K562 (cell line): ENCODE measurements at regions not wholly inside any gene's neighbourhood (a gene's known extent, or its start where the extent isn't known, plus 50 kb on each side); places are given as distances from the start of the nearest gene placed in this dataset.

Experiments used
- JUN ChIP-seq, 2 experiments: sonication (generic) in 1 of 2; formaldehyde crosslinking in 1 of 2; IDR thresholded peaks; 2 replicates each; pipeline versions ENCODE4 v1.6.1 to v1.8.0; 2012 to 2022; ENCODE audit warnings: borderline replicate concordance in 2 of 2, mild to moderate bottlenecking in 2 of 2, improper control_type of control experiment in 1 of 2, low read depth in 1 of 2, low read length in 1 of 2, missing genetic modification reagents in 1 of 2
- SP1 ChIP-seq: sonication (generic); formaldehyde crosslinking; IDR thresholded peaks from 2 replicates; pipeline ENCODE4 v1.8.1; 2022; ENCODE audit warnings: mild to moderate bottlenecking, missing genetic modification reagents
- TF ChIP-seq, protein P1 (sequence below), 2 experiments: fragments of 450-650 bp in 1 of 2; sonication (generic) in 1 of 2; formaldehyde crosslinking in 1 of 2; IDR thresholded peaks; 2 replicates each; pipeline versions ENCODE4 v1.7.1 to v1.9.0; 2016 to 2022; ENCODE audit warnings: inconsistent platforms in 1 of 2, mild to moderate bottlenecking in 1 of 2, missing genetic modification reagents in 1 of 2

DNA sequence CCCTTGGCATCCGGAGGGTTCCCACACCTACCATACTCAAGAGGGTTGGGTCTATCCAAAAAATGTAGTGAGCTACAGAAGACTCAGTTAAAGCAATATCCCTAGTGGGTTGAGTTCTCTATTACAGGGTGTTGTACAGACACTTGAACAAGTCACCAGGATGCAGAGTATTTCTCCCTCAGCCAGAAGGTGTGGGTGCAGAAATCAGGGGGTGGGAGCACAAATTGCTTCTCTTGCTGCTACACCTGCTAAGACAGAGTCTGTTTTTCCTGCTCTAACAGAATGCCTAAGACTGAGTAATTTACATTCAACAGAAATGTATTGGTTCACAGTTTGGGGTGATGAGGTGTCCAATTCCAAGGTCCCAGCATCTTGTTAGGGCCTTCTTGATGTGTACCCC lies 433.4 kb downstream of the TCERG1L start:
- TF ChIP-seq SP1 (CRISPR knock-in tag) (no peak), JUN (IDR thresholded peaks at IDR 0.05; ENCODE audit: borderline replicate concordance, low read depth, low read length) (no peak), JUN (CRISPR knock-in tag; IDR thresholded peaks at IDR 0.05; ENCODE audit: borderline replicate concordance) (no peak)
- TF ChIP-seq, protein P1, sequence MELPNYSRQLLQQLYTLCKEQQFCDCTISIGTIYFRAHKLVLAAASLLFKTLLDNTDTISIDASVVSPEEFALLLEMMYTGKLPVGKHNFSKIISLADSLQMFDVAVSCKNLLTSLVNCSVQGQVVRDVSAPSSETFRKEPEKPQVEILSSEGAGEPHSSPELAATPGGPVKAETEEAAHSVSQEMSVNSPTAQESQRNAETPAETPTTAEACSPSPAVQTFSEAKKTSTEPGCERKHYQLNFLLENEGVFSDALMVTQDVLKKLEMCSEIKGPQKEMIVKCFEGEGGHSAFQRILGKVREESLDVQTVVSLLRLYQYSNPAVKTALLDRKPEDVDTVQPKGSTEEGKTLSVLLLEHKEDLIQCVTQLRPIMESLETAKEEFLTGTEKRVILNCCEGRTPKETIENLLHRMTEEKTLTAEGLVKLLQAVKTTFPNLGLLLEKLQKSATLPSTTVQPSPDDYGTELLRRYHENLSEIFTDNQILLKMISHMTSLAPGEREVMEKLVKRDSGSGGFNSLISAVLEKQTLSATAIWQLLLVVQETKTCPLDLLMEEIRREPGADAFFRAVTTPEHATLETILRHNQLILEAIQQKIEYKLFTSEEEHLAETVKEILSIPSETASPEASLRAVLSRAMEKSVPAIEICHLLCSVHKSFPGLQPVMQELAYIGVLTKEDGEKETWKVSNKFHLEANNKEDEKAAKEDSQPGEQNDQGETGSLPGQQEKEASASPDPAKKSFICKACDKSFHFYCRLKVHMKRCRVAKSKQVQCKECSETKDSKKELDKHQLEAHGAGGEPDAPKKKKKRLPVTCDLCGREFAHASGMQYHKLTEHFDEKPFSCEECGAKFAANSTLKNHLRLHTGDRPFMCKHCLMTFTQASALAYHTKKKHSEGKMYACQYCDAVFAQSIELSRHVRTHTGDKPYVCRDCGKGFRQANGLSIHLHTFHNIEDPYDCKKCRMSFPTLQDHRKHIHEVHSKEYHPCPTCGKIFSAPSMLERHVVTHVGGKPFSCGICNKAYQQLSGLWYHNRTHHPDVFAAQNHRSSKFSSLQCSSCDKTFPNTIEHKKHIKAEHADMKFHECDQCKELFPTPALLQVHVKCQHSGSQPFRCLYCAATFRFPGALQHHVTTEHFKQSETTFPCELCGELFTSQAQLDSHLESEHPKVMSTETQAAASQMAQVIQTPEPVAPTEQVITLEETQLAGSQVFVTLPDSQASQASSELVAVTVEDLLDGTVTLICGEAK (IDR thresholded peaks at IDR 0.05), result no peak
- TF ChIP-seq, protein P1 (CRISPR knock-in tag; IDR thresholded peaks at IDR 0.05), result no peak
